GM21825 (cell line): ENCODE measurements at regions not wholly inside any gene's neighbourhood (a gene's known extent, or its start where the extent isn't known, plus 50 kb on each side); places are given as distances from the start of the nearest gene placed in this dataset.

Source experiments
- ATAC-seq: cut with Tn5 transposase; IDR thresholded peaks from one replicate; pipeline ENCODE4 v1.9.1; 2021; ENCODE audit warnings: mild to moderate bottlenecking, moderate library complexity; ENCODE audit not compliant: unreplicated experiment

DNA sequence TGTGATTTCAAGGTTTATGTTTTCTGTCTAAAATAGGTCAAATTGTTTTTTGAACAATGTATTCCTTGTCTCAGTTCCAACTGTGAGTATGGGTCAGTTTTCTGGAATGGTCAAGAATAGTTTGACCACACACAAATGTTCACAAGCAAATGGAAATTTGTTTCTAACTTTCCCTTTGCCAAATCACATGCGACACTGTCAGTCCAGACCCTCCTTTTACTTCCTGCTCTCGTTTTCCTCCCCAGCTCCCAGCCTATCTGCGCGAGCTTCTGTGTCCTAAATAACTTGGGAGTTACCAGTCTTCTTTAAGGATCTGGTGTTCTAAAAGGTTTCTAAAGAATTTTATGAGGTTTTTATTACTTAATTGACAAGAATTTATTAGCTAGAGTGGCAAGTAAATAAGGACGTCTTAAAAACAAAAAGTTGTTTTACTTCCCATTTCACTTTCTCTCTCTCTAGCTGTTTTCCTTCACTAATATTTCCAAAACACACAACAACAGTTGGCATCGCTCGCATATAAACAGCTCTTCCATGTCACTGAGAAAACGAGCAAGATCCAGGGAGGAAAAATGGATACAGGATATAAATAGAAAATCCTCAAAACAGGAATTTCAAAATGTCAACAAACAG lies 266.1 kb upstream of the KLF6 start:
- ATAC-seq, result no peak

GRCh38 chr10:4050061-4050460 lies 265.1 kb upstream of the KLF6 start:
- ATAC-seq, result no peak

GRCh38 chr10:4049348-4049747 lies 264.3 kb upstream of the KLF6 start:
- ATAC-seq, result no peak

DNA sequence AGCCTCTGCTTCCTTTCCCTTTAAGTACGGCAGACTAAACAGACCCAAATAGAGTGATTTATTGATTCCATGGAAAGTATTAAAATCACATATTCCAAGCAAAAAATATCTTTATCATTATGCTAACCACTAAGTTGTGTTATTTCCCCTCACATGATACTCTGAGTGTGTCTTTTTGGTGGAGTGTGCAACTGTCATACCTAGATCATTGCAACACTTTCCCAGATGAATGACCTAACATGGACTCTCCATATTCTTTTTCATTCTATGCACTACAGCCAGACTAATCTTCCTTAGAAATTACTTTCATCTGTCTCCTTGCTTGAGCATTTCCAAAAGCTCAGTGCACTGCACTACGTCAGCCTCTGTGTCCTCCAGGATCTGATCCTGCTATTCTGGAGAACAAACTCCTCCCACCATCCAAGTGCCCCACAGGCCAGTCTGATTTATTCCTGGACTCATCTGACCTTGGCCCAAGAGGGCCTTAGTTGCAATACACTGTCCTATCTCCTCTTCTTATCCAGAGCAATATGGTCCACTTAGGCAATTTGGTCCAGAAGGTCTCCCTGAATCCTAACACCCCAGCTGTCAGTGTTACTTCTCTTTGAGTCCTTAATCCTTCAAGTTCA lies 263.3 kb upstream of the KLF6 start:
- no peak for ATAC-seq

DNA sequence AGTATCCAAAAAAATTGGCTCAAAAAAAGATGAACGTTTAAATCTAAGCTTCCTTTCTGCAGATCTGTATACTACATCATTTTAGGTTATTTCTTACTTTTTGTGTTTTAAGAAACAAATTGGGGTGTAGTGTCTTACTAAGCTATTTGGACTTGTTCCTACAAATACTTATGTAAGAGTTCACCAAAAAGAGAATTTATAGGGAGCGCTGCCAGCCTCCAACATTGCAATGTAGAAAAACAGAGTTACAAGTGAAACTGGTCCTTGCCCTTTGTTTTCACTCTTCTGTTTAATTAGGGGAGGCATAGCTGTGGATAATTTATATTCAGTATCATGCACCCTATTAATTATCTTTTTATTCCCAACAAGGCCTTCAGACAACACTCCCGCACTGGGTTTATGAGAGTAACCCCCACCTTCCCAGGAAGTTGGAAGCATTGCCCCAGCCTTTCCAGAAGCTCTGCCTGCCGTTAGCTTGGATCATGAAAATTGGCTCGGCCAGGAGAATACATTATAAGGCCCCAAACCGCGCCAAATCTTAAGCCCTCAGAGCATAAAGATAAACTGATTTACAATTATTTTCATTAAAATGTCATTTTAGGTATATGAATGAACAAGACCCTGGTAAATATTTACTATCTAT lies 261.8 kb upstream of the KLF6 start:
- no peak for ATAC-seq

DNA sequence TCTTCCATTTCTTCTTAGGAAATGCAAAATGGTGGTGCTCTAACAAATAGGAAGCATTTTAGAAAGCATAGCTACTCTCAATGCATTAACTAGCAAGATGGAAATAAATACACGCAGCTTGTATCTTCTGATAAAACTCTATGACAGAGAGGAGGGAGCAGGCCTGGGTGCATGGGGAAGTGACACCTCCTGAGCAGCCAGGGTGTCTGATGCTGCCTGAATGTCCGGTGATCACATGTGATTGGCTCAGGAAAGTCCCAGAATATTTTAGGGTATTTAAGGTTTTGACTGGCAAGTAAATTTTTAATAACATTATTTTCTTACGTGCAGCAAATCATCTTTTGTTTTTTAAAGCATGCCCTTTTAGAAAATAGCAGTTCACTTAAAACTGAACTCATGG lies 261.0 kb upstream of the KLF6 start:
- peak; percentile 60 for ATAC-seq

GRCh38 chr10:4043897-4044665 lies 259.1 kb upstream of the KLF6 start:
- no peak for ATAC-seq

- ATAC-seq, result no peak
Measured at GRCh38 chr10:4041635-4042034, 256.6 kb upstream of the KLF6 start.

- ATAC-seq, result no peak
Measured at GRCh38 chr10:4038000-4038399, 253.0 kb upstream of the KLF6 start.

- no peak for ATAC-seq
Measured at GRCh38 chr10:4035599-4035945, 250.6 kb upstream of the KLF6 start.

DNA sequence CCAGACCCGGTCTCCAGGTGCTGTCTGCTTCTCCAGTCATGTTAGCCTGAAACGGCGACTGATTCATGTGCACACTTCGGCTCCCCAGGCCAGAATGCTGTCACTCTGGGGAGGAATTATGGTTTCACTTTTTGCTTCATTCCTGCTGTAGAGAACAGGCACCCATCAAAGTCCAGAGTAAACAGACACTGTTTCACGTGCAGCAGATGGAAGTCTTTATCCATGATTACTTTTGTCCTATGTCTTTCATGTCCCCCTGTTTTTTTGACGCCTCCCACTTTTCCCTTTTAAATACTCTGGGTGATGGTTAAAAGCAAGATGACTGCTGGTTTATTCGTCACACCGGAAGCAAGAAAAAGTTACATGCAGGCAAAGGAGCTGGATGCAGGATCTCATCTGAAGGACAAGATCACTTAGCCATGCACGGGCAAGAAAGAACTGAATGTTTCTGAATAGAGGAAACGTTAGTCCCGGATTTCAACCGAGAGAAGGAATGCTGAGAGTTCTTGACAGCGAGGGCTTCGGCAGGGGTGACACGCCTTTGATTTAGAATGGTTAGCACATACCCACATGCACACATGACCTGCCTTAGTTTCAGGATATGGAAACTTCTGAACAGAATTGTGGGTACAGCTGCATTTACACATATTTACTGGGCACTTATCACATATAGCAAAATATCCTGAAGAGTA lies 250.0 kb upstream of the KLF6 start:
- ATAC-seq, result no peak

GRCh38 chr10:4033341-4033896 lies 248.4 kb upstream of the KLF6 start:
- ATAC-seq, result peak; percentile 86

DNA sequence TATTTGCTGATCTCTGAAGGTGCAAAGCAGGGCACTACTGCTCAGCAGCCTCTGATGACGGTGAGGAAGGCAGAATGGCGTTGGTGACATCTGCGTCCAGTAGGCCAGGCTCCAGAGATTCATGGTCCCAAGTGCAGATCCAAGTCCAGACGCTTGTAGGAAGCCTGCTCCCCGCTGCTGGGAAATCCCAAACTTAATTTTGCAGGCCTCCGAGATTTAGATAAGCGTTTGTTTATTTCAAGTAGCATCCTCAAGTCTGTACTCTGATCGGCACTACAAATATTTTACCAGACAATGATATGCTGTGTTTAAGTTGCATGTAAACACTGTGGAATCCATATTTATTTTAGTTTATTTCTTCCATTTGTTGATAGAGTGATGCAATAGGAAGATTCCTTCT lies 244.9 kb upstream of the KLF6 start:
- ATAC-seq, result no peak

DNA sequence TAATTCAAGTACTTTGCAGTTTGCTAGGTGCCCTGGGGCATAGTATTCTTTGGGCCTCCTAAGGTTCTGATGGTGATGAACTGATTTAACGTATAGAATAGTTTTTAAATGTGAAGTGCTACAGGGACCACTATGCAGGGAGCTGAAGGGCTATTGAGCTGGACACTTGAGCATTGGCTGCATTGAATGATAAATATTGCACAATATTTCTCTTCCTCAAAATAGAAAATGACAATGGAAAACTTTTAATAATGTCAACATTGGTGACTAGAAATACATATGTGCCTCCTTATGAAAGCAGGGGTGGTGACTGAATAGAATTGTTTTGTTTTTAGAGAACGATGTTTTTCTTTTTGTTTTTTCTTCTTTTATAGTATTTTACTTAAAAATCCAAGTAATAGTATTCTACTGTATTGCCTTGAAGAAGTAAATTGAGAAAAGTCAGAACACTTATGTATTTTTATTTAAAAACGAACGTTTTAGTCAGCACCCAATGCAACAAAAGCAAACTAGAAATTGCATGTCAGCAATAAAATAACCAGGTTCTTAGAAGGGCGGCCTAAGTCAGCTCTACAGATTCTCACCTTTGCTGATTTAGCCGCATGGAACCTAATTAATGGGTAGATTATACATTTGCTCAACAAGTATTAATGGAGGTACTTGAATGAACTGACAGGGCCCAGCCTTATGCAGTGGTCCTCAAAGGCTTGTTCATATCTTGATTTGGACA lies 244.0 kb upstream of the KLF6 start:
- no peak for ATAC-seq

DNA sequence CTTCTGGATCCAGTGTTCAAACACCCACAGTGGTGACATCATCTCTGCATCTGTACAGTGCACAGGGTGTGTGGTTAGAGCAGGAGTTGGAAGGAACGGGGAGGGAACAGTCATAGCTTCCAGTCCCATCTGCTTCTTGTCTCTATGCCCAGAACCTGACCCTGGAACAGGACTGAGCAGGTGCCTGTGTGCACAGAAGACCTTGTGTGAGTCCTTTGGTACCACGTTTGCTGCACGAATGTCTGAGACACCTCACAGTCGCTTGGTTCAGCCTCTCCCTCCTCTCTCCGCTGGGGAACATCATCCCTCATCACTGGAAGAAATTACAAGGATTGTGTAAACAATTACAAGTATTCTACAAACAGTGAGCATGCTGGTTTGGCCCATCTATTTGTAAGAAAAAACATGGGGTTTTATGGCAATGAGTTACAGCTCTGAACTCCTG lies 243.0 kb upstream of the KLF6 start:
- ATAC-seq, result no peak

- ATAC-seq, result no peak
Measured at GRCh38 chr10:4025339-4025738, 240.3 kb upstream of the KLF6 start.

GRCh38 chr10:4024516-4025245 lies 239.7 kb upstream of the KLF6 start:
- no peak for ATAC-seq

DNA sequence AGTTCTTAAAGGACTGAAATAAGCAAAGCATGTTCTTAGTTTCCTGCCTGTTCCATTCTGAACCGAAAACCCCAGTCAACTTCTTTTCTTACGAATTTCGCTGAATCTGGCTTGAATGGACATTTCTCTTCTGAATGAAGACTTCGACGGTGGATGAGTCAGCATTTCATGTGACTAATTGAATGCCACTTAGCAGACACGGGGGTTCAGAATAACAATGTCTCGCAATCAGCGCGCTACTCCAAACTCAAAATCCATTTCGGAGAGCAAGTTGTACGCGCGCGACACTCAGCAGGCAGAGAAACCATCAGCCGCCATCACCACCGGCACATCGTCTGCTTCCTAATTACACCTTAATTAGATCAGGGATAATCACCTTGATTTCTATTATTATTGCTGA lies 239.0 kb upstream of the KLF6 start:
- ATAC-seq, result no peak

GRCh38 chr10:4022473-4022872 lies 237.5 kb upstream of the KLF6 start:
- no peak for ATAC-seq

DNA sequence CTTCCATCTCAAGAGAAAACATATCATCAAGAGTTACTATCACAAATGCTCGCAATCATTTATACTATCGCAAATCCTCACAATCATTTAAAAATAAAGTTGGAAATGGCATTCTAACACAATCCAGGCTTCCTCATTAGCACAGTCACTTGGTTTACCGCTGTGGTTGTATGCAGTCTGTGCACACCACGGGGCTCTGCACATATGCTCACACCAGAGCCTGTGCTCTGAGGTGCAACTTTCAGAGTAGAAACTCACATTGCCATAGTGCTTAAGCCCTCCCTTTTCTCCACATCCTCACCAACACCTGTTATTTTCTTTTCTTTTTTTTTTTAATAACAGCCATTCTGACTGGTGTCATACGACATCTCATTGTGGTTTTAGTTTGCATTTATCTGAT lies 235.6 kb upstream of the KLF6 start:
- ATAC-seq, result no peak
